ENCODE measurements at regions not wholly inside any gene's neighbourhood (a gene's known extent, or its start where the extent isn't known, plus 50 kb on each side); places are given as distances from the start of the nearest gene placed in this dataset.

- CTCF ChIA-PET: interaction anchor here (1.2 kb wide), 1 partner anchor 39 kb away, joined by 3 read pairs; no protein-coding TSS in a partner anchor
- H3K27ac Mint-ChIP-seq: no peak overlapping the region
- DNase-seq: no peak
- no peaks in the 10 kb centered on the region for H3K4me1 Mint-ChIP-seq
- H3K4me3 Mint-ChIP-seq: no peak overlapping the region
- peaks cover 3% of the 10 kb centered on the region for H3K27me3 Mint-ChIP-seq
- no peaks in the 10 kb centered on the region for H3K36me3 Mint-ChIP-seq
- H3K9me3 Mint-ChIP-seq: no peaks in the 10 kb centered on the region
Measured at GRCh38 chr2:16718576-16719484, 53.2 kb upstream of the CYRIA start.

DNA sequence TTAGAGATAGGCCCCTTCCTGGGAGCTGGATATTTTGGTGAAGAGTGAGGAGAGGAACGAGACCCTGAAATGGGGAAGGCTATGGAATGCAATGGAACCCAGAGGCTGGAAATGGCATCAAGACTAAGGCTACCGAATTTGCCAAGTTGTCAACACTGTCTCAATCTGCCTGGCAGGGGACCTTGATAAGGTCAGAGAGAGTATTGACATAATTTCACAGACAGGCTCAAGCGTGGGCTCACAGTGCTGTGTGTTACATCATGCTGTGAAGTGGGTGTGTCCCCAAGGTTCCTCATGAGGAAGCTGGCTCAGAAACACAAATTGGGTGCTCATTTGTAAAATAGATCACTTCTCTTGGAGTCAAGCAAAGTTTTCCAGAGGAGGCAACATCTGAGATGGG, 51.8 kb upstream of the CYRIA start:
- CTCF ChIA-PET: no interaction called here
- Mint-ChIP-seq H3K27ac (no peak overlapping the region), H3K4me1 (no peaks in the 10 kb centered on the region)

GRCh38 chr2:16716944-16717343, 51.3 kb upstream of the CYRIA start:
- Mint-ChIP-seq H3K27ac (no peak overlapping the region), H3K4me3 (no peak overlapping the region), H3K9me3 (no peaks in the 10 kb centered on the region), H3K4me1 (no peaks in the 10 kb centered on the region), H3K36me3 (no peaks in the 10 kb centered on the region), H3K27me3 (peaks cover 3% of the 10 kb centered on the region)
- no peak for DNase-seq
- CTCF ChIA-PET: no interaction called here

More for the DNA sequence above, 51.8 kb upstream of the CYRIA start:
- H3K4me3 Mint-ChIP-seq: no peak overlapping the region
- H3K27me3 Mint-ChIP-seq: peaks cover 3% of the 10 kb centered on the region
- H3K36me3 Mint-ChIP-seq: no peaks in the 10 kb centered on the region
- no peak for DNase-seq
- H3K9me3 Mint-ChIP-seq: no peaks in the 10 kb centered on the region

DNA sequence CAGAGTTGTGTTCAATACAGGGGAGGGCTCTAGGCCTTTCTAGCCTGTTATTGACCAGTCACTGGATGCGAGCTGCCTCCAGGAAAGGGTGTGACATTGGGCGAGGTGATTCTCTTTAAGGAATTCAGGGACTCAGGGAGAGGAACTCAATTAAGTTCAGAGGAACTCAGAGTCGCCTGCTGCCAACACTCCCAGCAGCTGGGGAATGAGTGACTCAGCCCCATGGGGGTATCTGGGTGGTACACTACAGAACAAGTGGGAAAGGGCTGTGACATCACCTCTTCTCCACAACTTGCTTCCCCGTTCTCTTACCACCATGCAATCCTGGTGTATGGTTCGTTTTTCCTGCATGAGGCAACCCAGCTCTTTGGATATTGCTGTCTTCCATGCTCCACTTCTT, 50.4 kb upstream of the CYRIA start:
- Mint-ChIP-seq H3K4me3 (no peak overlapping the region), H3K4me1 (no peaks in the 10 kb centered on the region), H3K27ac (no peak overlapping the region), H3K9me3 (no peaks in the 10 kb centered on the region), H3K27me3 (peaks cover 3% of the 10 kb centered on the region), H3K36me3 (no peaks in the 10 kb centered on the region)
- CTCF ChIA-PET: no interaction called here
- DNase-seq: no peak
